NCI-H748 treated with DMSO at 0.1 percent for 48 hours (cell line): ENCODE measurements at regions not wholly inside any gene's neighbourhood (a gene's known extent, or its start where the extent isn't known, plus 50 kb on each side); places are given as distances from the start of the nearest gene placed in this dataset.

Experiments used
- DNase-seq: peaks from one replicate; lab custom pipeline; 2025; lab: John Stamatoyannopoulos, UW

GRCh38 chr16:62564291-62564690, 528.1 kb upstream of the CDH8 start:
- no peak for DNase-seq

- DNase-seq: no peak
Measured at GRCh38 chr16:62562121-62562520, 525.9 kb upstream of the CDH8 start.

GRCh38 chr16:62549875-62550274, 513.6 kb upstream of the CDH8 start:
- no peak for DNase-seq

- DNase-seq: no peak
Measured at GRCh38 chr16:62548095-62548494, 511.9 kb upstream of the CDH8 start.

GRCh38 chr16:62546701-62547100, 510.5 kb upstream of the CDH8 start:
- no peak for DNase-seq

GRCh38 chr16:62545039-62545438, 508.8 kb upstream of the CDH8 start:
- no peak for DNase-seq

GRCh38 chr16:62543516-62543915, 507.3 kb upstream of the CDH8 start:
- DNase-seq: no peak

GRCh38 chr16:62539657-62540056, 503.4 kb upstream of the CDH8 start:
- no peak for DNase-seq

GRCh38 chr16:62530426-62530825, 494.2 kb upstream of the CDH8 start:
- DNase-seq: no peak

GRCh38 chr16:62516001-62516400, 479.8 kb upstream of the CDH8 start:
- no peak for DNase-seq

- no peak for DNase-seq
Measured at GRCh38 chr16:62503073-62503472, 466.8 kb upstream of the CDH8 start.

GRCh38 chr16:62478903-62479458, 442.7 kb upstream of the CDH8 start:
- no peak for DNase-seq

GRCh38 chr16:62477796-62478195, 441.6 kb upstream of the CDH8 start:
- DNase-seq: no peak

- no peak for DNase-seq
Measured at GRCh38 chr16:62475573-62475972, 439.3 kb upstream of the CDH8 start.

GRCh38 chr16:62462971-62463370, 426.7 kb upstream of the CDH8 start:
- no peak for DNase-seq

GRCh38 chr16:62450291-62450690, 414.1 kb upstream of the CDH8 start:
- DNase-seq: no peak

GRCh38 chr16:62445909-62446308, 409.7 kb upstream of the CDH8 start:
- DNase-seq: no peak

- no peak for DNase-seq
Measured at GRCh38 chr16:62424206-62424605, 388.0 kb upstream of the CDH8 start.

- DNase-seq: no peak
Measured at GRCh38 chr16:62408760-62409159, 372.5 kb upstream of the CDH8 start.

GRCh38 chr16:62406387-62406786, 370.1 kb upstream of the CDH8 start:
- DNase-seq: no peak

- no peak for DNase-seq
Measured at GRCh38 chr16:62404842-62405611, 368.8 kb upstream of the CDH8 start.

- DNase-seq: no peak
Measured at GRCh38 chr16:62392698-62393097, 356.5 kb upstream of the CDH8 start.

- DNase-seq: no peak
Measured at GRCh38 chr16:62391940-62392339, 355.7 kb upstream of the CDH8 start.

GRCh38 chr16:62391134-62391533, 354.9 kb upstream of the CDH8 start:
- no peak for DNase-seq
